Activated naive CD8-positive, alpha-beta T cell treated with anti-CD3 and anti-CD28 coated beads, Interleukin-2, amount 50 U/mL, for 16 hours (primary cell): ENCODE measurements at regions not wholly inside any gene's neighbourhood (a gene's known extent, or its start where the extent isn't known, plus 50 kb on each side); places are given as distances from the start of the nearest gene placed in this dataset.

Experiments
- DNase-seq: peaks from one replicate; pipeline ENCODE4 v3.0.0-alpha.2; 2020; ENCODE audit warnings: low read depth, low spot score

DNA sequence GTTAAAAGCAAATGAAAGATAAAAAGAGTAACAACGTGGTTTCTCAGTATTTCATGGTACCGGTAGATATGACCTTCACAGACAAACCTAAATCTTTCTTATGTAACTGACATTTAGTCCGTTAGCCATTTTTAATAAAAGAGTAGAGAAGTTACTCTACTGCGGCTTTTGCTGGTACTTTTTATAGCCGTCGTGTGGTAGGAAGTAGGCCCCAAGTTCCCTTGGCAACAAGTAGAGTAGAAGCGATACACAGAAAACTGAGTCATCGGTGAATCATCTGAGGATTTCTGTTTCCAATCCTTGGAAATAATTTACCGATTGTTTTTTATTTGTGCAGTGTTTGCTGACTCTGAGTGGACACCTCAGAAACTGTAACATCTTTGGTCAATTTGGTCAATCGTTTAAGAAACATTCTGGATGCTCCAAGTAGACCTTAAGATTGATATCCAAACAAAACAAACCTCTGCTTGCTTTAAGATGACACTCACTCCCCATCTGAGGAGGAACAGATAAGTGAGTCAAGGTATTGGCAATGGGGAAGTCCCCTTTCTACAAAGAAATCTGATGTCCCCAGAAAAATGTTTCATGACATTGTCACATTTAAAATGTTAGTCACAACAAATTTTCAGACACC lies 63.9 kb upstream of the AHR start:
- DNase-seq, result peak; percentile 15

DNA sequence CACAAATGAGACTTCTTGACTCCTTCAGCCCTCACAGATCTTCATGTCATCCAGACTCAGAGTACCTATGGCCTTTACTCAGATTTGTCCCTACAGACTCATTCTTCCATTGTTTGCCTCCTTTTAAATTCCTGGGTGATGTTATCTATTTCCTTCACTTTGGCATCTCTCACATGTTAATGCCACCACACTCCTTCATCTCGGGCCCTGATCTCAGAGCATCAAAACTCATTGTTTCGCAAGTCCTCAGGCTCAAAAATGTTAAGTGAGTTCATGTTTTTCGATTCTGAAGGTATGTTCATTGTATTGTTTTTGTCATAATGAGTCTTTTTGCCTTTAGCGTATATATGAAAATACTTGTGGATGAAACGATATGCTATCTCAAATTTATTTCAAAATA lies 62.3 kb upstream of the AHR start:
- no peak for DNase-seq

DNA sequence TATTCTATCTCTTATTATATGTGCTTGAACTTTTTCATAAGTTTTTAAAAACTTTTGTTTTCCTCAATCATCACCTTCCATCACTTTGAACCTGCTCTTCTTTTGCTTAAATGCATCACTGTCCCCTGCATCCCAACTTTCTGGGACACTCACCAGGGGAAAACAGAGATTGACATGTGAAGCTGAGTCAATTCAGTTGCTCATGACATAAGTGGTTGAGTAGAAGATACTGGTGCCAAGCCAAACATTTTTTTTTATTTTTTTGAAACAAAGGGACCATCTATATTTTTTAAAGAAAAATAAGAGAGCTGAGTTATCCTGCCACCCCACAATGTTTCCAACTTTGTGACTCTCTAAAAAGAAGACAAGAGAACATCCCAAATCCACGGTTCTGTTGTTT lies 61.8 kb upstream of the AHR start:
- DNase-seq, result no peak

DNA sequence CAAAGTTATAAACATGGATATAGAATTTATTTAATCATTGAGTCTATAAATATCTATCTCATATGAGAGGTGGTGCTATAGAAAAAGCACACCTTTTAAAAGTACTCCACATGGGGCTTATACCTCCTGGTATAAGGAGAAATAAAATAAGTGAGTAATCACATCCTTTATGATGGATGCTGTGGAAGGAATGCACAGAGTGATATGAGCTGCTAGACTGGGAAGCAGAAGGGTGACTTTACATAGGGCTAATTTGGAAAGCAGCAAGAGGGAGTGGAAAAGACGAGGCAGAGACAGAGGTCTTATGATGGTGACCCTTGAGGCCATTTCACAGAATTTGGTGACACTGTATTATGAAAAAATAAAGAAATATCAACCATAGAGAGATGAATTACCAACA lies 59.4 kb upstream of the AHR start:
- no peak for DNase-seq

DNA sequence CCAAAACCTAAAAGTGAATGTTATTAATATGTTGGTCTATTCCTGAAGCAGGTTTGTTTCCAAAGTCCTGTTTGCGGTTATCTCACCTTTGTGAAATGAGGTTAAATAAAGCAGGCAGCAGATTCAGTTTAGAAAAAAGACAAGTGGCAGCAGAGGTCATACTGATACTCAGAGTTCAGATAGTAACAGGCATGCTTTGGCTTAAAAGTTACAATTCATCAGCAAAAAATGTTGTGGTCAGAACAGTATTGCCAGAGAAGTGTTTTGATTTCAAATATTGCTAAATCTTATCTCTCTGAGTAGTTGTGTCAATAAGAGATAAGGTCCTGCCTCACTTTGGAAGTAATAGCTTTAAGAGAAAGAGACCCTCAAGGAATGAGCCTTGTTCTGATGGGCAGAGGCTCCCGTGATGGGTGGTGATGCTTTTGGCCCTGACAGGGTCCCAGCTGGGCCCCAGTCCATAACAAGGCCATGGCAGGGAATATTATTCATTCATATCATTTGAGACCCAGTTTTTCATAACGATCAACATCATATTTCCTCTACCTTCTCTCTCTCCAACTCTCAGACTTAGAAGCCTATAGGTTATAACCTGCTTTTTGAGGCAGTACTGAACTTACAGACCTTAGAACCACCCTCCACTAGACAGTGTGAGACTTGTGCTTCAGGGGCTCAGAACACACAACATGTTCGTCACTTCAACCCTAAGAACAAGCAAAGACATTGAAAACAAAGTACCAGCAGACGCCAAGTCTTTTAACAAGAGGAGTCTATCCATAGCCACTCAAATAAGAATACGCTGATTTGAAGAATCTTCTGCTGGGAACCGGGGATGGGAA lies 58.5 kb upstream of the AHR start:
- no peak for DNase-seq

DNA sequence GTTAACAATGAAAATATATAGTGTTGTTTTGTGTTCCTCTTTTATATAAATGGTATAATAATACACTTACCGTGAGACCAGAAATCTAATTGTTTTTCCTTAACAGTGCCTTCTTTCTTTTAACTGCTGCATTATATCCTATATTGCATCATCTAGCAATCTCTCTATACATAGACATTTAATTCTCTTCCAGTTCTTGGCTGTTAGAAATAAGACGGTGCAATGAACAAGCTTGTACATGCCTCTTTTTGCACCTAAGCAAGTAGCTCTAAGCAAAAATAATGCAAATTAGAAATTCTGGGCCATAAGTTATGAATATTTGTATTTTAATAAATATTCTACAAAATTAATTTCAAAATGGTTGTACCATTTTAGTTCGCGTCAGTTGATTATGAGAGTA lies 55.9 kb upstream of the AHR start:
- DNase-seq, result no peak

DNA sequence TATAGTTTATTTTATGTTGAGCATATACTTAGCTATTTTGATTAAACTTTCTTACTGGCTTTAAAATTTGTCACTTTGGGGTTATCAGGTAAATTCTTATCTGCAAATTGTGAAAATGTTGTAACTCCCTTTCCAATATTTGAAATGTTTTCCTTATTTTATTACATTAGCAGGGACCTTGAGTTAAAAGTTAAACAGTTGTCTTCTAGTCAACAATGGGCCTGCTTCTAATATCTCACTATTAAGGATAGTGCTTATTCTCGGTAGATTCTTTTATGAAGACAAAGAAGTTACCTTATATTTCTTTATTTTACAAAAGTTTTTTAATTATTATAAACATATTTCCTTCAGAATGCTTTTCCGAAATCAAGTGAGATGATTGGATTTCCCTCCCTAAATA lies 53.7 kb upstream of the AHR start:
- DNase-seq, result no peak

DNA sequence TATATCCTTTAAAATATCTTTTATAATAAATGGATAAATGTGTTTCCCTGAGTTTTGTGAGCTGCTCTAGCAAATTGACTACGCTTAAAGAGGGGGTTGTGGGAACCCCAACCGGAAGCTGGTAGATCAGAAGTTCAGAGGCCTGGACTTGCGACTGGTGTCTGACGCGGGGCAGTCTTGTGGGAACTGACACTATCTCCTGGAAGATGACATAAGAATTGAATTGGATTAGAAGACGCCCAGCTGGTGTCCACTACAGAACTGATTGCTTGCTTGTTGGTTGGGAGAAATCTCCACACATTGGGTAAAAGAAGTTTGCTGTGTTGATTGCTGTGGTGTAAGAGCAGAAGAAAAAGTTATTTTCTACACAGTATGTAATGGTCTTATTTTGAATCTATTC lies 51.1 kb upstream of the AHR start:
- no peak for DNase-seq

DNA sequence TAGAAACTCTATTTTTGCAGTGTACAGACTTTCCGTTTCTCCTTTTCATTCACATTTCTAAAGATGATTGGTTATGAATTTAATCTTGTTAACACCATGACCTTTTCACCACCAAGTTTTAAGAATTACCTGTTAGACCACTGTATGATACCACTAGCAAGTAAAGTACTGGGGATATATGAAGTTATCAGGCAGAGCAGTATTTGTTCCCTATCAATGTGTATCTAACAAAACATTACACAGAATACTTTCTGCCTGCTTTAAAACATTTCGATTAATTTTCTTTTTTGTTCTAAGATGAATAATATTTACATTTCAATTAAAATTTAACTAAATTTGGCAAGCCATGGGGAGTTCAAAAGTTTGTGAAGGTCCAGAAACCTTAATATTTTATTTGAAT lies 49.9 kb upstream of the AHR start:
- DNase-seq, result no peak
